Ascending aorta (tissue), 2 donors: ENCODE measurements at regions not wholly inside any gene's neighbourhood (a gene's known extent, or its start where the extent isn't known, plus 50 kb on each side); places are given as distances from the start of the nearest gene placed in this dataset.
"Not testable (repeated sequence)": the region's sequence is repeated elsewhere in the genome, so short reads cannot be mapped to it uniquely, and the experiment has no call there.

Source experiments
- DNase-seq, 2 donors: peaks; one replicate each; pipeline ENCODE4 v3.0.0-alpha.2; 2019; ENCODE audit warnings: low spot score in 2 of 2
- H3K27ac ChIP-seq, 2 donors: fragments of 200-600 bp; sonication (generic); one replicate each; pipeline ENCODE4 v1.5.1; 2016 to 2017; ENCODE audit warnings: mild to moderate bottlenecking in 1 of 2
- H3K27me3 ChIP-seq: fragments of 200-600 bp; sonication (generic); one replicate; pipeline ENCODE4 v1.5.1; 2017
- H3K36me3 ChIP-seq, 2 donors: fragments of 200-600 bp; sonication (generic); one replicate each; pipeline ENCODE4 v1.5.1; 2016
- H3K4me1 ChIP-seq, 2 donors: fragments of 200-600 bp; sonication (generic); one replicate each; pipeline ENCODE4 v1.5.1; 2016 to 2017; ENCODE audit warnings: mild to moderate bottlenecking in 1 of 2
- H3K4me3 ChIP-seq, 2 donors: fragments of 200-600 bp; sonication (generic); one replicate each; pipeline ENCODE4 v1.5.1; 2016 to 2017; ENCODE audit warnings: mild to moderate bottlenecking in 1 of 2
- H3K9me3 ChIP-seq, 2 donors: fragments of 200-600 bp; sonication (generic); one replicate each; pipeline ENCODE4 v1.5.1; 2016
- intact Hi-C: fragments of 100-400 bp; cut with DNase I; formaldehyde crosslinking; loops from one replicate; pipeline ENCODE4 v1.15.1; 2023
- TF ChIP-seq, protein P1 (sequence below), 3 experiments: fragments of 200-600 bp in 2 of 3; fragments of 450-650 bp in 1 of 3; sonication (generic) in 2 of 3; IDR thresholded peaks; one replicate each; pipeline ENCODE4 v1.5.1; 2016 to 2019; ENCODE audit warnings: antibody characterized with exemption in 3 of 3, mild to moderate bottlenecking in 1 of 3, moderate library complexity in 1 of 3

DNA sequence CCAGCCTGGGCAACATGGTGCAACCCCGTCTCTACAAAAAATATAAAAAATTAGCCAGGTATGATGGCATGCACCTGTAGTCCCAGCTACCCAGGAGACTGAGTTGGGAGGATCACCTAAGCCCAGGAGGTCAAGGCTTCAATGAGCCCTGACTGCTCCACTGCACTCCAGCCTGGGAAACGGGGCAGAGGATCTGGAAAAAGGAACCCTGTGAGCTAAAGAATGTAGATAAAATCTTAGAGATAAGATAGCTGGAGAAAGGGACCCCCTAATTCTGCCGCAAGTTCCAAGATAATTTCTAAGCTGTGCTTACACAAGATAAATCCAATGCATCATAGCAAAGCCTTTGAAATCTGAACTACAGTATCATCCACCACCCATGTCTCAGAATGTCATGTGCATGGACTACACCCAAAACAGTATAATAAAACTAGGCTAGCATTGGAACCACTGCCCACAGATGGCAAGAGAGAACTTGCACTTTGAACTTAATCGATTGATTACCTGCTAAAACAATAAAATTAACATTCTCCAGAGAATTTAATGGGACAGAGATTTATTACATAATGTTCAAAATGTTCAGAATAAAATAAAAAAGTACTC lies 99.9 kb downstream of the TRIM42 start:
- Histone ChIP-seq H3K9me3 (no peaks in the 10 kb centered on the region), H3K27ac (no peak overlapping the region), H3K36me3 (no peaks in the 10 kb centered on the region), H3K4me3 (no peak overlapping the region), H3K27me3 (no peaks in the 10 kb centered on the region), H3K4me1 (no peaks in the 10 kb centered on the region)
- TF ChIP-seq, protein P1, sequence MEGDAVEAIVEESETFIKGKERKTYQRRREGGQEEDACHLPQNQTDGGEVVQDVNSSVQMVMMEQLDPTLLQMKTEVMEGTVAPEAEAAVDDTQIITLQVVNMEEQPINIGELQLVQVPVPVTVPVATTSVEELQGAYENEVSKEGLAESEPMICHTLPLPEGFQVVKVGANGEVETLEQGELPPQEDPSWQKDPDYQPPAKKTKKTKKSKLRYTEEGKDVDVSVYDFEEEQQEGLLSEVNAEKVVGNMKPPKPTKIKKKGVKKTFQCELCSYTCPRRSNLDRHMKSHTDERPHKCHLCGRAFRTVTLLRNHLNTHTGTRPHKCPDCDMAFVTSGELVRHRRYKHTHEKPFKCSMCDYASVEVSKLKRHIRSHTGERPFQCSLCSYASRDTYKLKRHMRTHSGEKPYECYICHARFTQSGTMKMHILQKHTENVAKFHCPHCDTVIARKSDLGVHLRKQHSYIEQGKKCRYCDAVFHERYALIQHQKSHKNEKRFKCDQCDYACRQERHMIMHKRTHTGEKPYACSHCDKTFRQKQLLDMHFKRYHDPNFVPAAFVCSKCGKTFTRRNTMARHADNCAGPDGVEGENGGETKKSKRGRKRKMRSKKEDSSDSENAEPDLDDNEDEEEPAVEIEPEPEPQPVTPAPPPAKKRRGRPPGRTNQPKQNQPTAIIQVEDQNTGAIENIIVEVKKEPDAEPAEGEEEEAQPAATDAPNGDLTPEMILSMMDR (IDR thresholded peaks at IDR 0.05), result no peak
- intact Hi-C loops, result no loop called here
- no peak for DNase-seq

DNA sequence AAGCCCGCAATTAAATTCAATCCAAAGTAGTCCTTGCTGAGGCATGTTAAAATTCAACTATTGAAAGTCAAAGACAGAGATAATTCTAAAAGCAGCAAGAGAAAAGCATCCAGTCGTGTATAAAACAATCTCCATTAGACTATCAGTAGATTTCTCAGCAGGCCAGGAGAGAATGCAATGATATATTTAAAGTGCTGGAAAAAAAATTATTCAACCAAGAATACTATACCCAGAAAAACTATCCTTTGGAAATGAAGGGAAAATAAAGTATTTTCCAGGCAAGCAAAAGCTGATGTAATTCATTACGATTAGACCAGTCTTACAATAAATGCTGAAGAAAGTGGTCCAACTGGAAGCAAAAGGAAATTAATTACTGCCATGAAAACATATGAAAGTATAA lies 113.5 kb downstream of the TRIM42 start:
- no peaks in the 10 kb centered on the region for H3K36me3 ChIP-seq
- TF ChIP-seq, protein P1 (IDR thresholded peaks at IDR 0.05), result no peak
- DNase-seq, result no peak
- peaks cover 0 to 13% of the 10 kb centered on the region in 2 donors for H3K9me3 ChIP-seq
- H3K27ac ChIP-seq, result no peak overlapping the region
- intact Hi-C loops, result no loop called here
- no peaks in the 10 kb centered on the region for H3K27me3 ChIP-seq
- no peaks in the 10 kb centered on the region for H3K4me1 ChIP-seq
- no peak overlapping the region for H3K4me3 ChIP-seq

DNA sequence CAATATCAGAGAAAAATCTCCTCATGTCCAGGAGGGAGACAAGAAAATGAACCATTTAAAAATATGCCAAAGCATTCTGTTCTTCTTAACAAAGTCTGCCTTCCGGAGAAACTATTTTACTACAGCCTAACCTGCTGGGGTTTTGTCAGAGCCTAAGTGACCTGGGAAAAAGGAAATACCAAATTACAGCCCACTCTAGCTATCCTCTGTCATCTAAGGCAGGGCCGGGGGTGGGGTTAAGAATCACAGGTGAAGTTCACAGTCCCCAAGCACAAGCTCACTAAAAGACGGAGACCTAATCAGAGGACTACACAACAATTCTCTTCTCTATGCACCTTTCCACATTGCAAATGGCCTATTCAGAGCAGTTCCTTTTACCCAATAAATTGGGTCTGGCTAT lies 116.6 kb downstream of the TRIM42 start:
- Histone ChIP-seq H3K27ac (no peak overlapping the region), H3K9me3 (peaks cover 0 to 18% of the 10 kb centered on the region in 2 donors), H3K36me3 (no peaks in the 10 kb centered on the region), H3K4me1 (no peaks in the 10 kb centered on the region), H3K27me3 (no peaks in the 10 kb centered on the region), H3K4me3 (no peak overlapping the region)
- intact Hi-C loops, result no loop called here
- TF ChIP-seq, protein P1 (IDR thresholded peaks at IDR 0.05), result no peak
- DNase-seq, result no peak

DNA sequence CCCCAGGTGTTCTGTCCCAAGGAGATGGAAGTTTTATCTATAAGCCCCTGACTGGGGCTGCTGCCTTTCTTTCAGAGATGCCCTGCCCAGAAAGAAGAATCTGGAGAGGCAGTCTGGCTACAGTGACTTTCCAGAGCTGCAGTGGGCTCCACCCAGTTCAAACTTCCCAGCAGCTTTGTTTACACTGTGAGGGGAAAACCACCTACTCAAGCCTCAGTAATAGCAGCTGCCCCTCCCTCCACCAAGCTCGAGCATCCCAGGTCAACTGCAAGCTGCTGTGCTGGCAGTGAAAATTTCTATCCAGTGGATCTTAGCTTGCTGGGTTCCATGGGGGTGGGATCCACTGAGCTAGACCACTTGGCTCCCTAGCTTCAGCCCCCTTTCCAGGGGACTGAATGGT lies 125.0 kb downstream of the TRIM42 start:
- H3K36me3 ChIP-seq, DNase-seq, H3K27ac ChIP-seq, H3K4me1 ChIP-seq, H3K4me3 ChIP-seq, H3K9me3 ChIP-seq, intact Hi-C loops, H3K27me3 ChIP-seq: not testable (repeated sequence)

DNA sequence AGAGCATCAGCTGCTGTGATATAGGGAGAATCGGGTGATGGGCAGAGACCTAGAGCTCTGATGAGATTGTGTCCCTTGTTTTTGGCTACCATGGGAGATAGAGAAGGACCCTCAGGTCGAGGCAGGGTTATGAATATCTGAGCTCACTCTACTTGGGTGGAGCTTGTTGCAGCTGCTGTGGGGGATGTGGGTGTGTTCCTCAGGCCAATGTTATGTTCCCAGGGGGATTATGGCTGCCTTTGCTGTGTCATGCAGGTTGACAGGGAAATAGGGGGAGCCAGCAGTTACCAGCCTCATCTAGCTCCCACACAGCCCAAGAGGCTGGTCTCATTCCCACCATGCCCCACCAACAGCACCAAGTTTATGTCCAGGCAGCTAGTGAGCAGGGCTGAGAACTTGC lies 131.5 kb downstream of the TRIM42 start:
- intact Hi-C loops, result no loop called here
- H3K4me1 ChIP-seq, result no peaks in the 10 kb centered on the region
- H3K36me3 ChIP-seq, result no peaks in the 10 kb centered on the region
- no peak for DNase-seq
- TF ChIP-seq, protein P1 (IDR thresholded peaks at IDR 0.05), result no peak
- H3K27ac ChIP-seq, result no peak overlapping the region
- no peaks in the 10 kb centered on the region for H3K27me3 ChIP-seq
- no peaks in the 10 kb centered on the region for H3K9me3 ChIP-seq
- no peak overlapping the region for H3K4me3 ChIP-seq

DNA sequence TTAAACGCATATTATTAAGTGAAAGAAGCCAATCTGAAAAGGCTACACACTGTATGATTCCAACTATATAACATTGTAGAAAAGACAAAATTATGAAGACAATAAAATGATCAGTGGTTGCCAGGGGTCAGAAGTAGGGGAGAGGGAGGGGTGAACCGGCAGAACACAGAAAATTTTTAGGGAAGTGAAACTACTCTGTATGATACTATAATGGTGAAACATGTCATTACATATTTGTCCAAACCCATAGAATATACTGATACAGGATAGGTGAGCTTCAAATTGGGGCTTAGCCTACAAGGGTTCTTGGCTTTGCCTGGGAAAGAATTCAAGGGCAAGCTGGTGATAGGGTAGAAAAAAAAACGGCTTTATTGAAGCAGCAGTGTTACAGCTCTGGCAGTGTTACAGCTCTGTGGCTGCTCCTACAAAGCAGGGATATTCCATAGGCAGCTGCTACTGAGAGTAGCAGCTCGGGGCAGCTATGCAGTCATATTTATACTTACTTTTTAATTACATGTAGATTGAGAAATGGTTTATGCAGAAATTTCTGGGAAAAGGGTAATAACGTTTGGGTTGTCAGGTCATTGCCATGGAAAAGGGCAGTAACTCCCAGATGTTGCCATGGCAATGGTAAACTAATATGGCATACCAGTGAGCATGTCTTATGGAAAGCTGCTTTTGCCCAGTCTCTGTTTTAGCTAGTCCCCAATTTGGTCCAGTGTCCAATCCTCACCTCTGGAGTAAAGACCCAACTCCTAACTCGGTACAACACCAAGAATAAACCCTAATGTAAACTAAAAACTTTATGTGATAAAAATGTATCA lies 125.1 kb upstream of the SLC25A36 start:
- intact Hi-C loops, result no loop called here
- no peak for DNase-seq
- H3K4me1 ChIP-seq, result no peaks in the 10 kb centered on the region
- no peaks in the 10 kb centered on the region for H3K9me3 ChIP-seq
- no peaks in the 10 kb centered on the region for H3K27me3 ChIP-seq
- H3K27ac ChIP-seq, result no peak overlapping the region
- no peaks in the 10 kb centered on the region for H3K36me3 ChIP-seq
- TF ChIP-seq, protein P1 (IDR thresholded peaks at IDR 0.05), result no peak
- no peak overlapping the region for H3K4me3 ChIP-seq
